H1 (cell line): ENCODE measurements at regions not wholly inside any gene's neighbourhood (a gene's known extent, or its start where the extent isn't known, plus 50 kb on each side); places are given as distances from the start of the nearest gene placed in this dataset.
A peak's percentile ranks its signal among the peaks of the same experiment; 100 is the strongest.

Experiments
- CTCF ChIA-PET: fragments of 300-600 bp; sonication (Branson Sonifier 250); formaldehyde crosslinking; loops from one replicate; lab custom pipeline; 2021; ENCODE audit not compliant: partially characterized antibody; lab: Charles Lee
- POLR2A ChIA-PET: fragments of 300-600 bp; sonication (Branson Sonifier 250); formaldehyde crosslinking; loops from one replicate; lab custom pipeline; 2021; ENCODE audit warnings: inconsistent platforms; ENCODE audit not compliant: partially characterized antibody; lab: Charles Lee
- DNase-seq, 2 experiments: peaks; one replicate each; pipeline versions ENCODE4 v3.0.0 to v3.0.0-alpha.2; 2010 to 2022; ENCODE audit warnings: low spot score in 2 of 2, low read depth in 1 of 2, mixed read lengths in 1 of 2
- FAIRE-seq: peaks from 2 replicates; lab custom pipeline; 2011; peaks lifted over from hg19 to GRCh38; lab: Jason Lieb, UNC
- H2AFZ ChIP-seq: 2 replicates; pipeline ENCODE4 v1.8.1; 2012; ENCODE audit warnings: low read length, inconsistent platforms
- H2AK5ac ChIP-seq: 2 replicates; pipeline ENCODE4 v1.6.1; 2013; ENCODE audit warnings: low read depth, low read length
- H2BK120ac ChIP-seq: replicated peaks from 2 replicates; pipeline ENCODE3; 2013; ENCODE audit warnings: low read depth, low read length, inconsistent platforms
- H2BK12ac ChIP-seq: 2 replicates; pipeline ENCODE4 v1.6.1; 2013; ENCODE audit warnings: low read depth, low read length
- H2BK15ac ChIP-seq: 2 replicates; pipeline ENCODE4 v1.6.1; 2013; ENCODE audit warnings: low read length
- H2BK20ac ChIP-seq: 2 replicates; pipeline ENCODE4 v1.6.1; 2013; ENCODE audit warnings: low read length
- H2BK5ac ChIP-seq: 2 replicates; pipeline ENCODE4 v1.6.1; 2013; ENCODE audit warnings: low read depth, low read length
- H3K14ac ChIP-seq: 2 replicates; pipeline ENCODE4 v1.6.1; 2013; ENCODE audit warnings: inconsistent platforms; ENCODE audit not compliant: insufficient read length
- H3K18ac ChIP-seq: 2 replicates; pipeline ENCODE4 v1.6.1; 2013; ENCODE audit warnings: low read length; ENCODE audit errors: extremely low read depth
- H3K23ac ChIP-seq: 2 replicates; pipeline ENCODE4 v1.6.1; 2013; ENCODE audit warnings: inconsistent platforms; ENCODE audit not compliant: insufficient read length
- H3K23me2 ChIP-seq: 2 replicates; pipeline ENCODE4 v1.6.1; 2013; ENCODE audit warnings: low read depth, low read length
- H3K27ac ChIP-seq: 2 replicates; pipeline ENCODE4 v1.6.1; 2011; ENCODE audit warnings: low read depth, low read length, inconsistent platforms
- H3K27me3 ChIP-seq, 4 experiments: replicated peaks in 1 of 4; 1 replicate in 1 of 4; 2 replicates in 3 of 4; pipeline versions ENCODE4 v1.6.1 to v1.8.1; 2011 to 2013; ENCODE audit warnings: low read length in 3 of 4, mild to moderate bottlenecking in 3 of 4, inconsistent platforms in 2 of 4, mixed read lengths in 2 of 4, moderate library complexity in 1 of 4; ENCODE audit not compliant: control insufficient read depth in 3 of 4, insufficient read depth in 3 of 4; ENCODE audit errors: extremely low read depth in 1 of 4
- H3K36me3 ChIP-seq, 4 experiments: 2 replicates each; pipeline versions ENCODE4 v1.6.1 to v1.8.1; 2011 to 2013; ENCODE audit warnings: mild to moderate bottlenecking in 4 of 4, low read length in 3 of 4, moderate library complexity in 2 of 4, control low read depth in 1 of 4, inconsistent platforms in 1 of 4; ENCODE audit not compliant: insufficient read depth in 4 of 4, control insufficient read depth in 2 of 4
- H3K4ac ChIP-seq: replicated peaks from 2 replicates; pipeline ENCODE3; 2013; ENCODE audit warnings: low read length, low read depth, mixed read lengths, inconsistent platforms; ENCODE audit not compliant: insufficient read length
- H3K4me1 ChIP-seq, 4 experiments: replicated peaks in 1 of 4; 1 replicate in 1 of 4; 2 replicates in 3 of 4; pipeline versions ENCODE4 v1.6.1 to v1.8.1; 2011 to 2013; ENCODE audit warnings: low read length in 3 of 4, inconsistent platforms in 2 of 4, mixed read lengths in 1 of 4; ENCODE audit not compliant: insufficient read depth in 4 of 4, control insufficient read depth in 3 of 4
- H3K4me2 ChIP-seq, 2 experiments: 2 replicates each; pipeline versions ENCODE4 v1.6.1 to v1.8.1; 2011 to 2013; ENCODE audit warnings: low read depth in 2 of 2, low read length in 2 of 2, control low read depth in 1 of 2, inconsistent platforms in 1 of 2, mild to moderate bottlenecking in 1 of 2; ENCODE audit not compliant: insufficient read depth in 1 of 2
- H3K4me3 ChIP-seq, 4 experiments: fragments of 200-600, 300-600 bp in 1 of 4; sonication (generic), shearing (Covaris generic), sonication (Bioruptor Twin) in 1 of 4; 2 replicates each; pipeline versions ENCODE4 v1.5.1 to v1.8.1; 2011 to 2016; ENCODE audit warnings: low read length in 4 of 4, low read depth in 3 of 4, control low read depth in 2 of 4, inconsistent platforms in 2 of 4, mild to moderate bottlenecking in 2 of 4, mixed read lengths in 1 of 4, moderate library complexity in 1 of 4; ENCODE audit not compliant: insufficient read depth in 2 of 4; ENCODE audit errors: extremely low read depth in 1 of 4
- H3K56ac ChIP-seq: replicated peaks from 2 replicates; pipeline ENCODE3; 2013; ENCODE audit warnings: low read depth, mild to moderate bottlenecking, mixed read lengths, low read length, inconsistent platforms; ENCODE audit not compliant: insufficient read length
- H3K79me1 ChIP-seq: 2 replicates; pipeline ENCODE4 v1.6.1; 2013; ENCODE audit warnings: low read depth, low read length, control low read depth
- H3K79me2 ChIP-seq, 2 experiments: 2 replicates each; pipeline versions ENCODE4 v1.6.1 to v1.8.1; 2012 to 2013; ENCODE audit warnings: low read length in 2 of 2, mild to moderate bottlenecking in 2 of 2, inconsistent platforms in 1 of 2; ENCODE audit not compliant: insufficient read depth in 2 of 2, control insufficient read depth in 1 of 2
- H3K9ac ChIP-seq, 4 experiments: replicated peaks in 1 of 4; 1 replicate in 1 of 4; 2 replicates in 3 of 4; pipeline versions ENCODE4 v1.6.1 to v1.8.1; 2011 to 2013; ENCODE audit warnings: low read depth in 3 of 4, low read length in 3 of 4, control low read depth in 2 of 4, mild to moderate bottlenecking in 2 of 4, moderate library complexity in 2 of 4, inconsistent platforms in 1 of 4; ENCODE audit errors: extremely low read depth in 1 of 4
- H3K9me3 ChIP-seq, 2 experiments: 2 replicates each; pipeline versions ENCODE4 v1.6.1 to v1.8.1; 2012 to 2013; ENCODE audit warnings: mild to moderate bottlenecking in 2 of 2, moderate library complexity in 2 of 2, control low read depth in 1 of 2, inconsistent platforms in 1 of 2, low read depth in 1 of 2, low read length in 1 of 2, mixed read lengths in 1 of 2; ENCODE audit not compliant: insufficient read depth in 2 of 2
- H4K20me1 ChIP-seq, 2 experiments: replicated peaks in 1 of 2; 2 replicates each; pipeline versions ENCODE3 to v1.8.1; 2011 to 2013; ENCODE audit warnings: inconsistent platforms in 2 of 2, low read length in 2 of 2, mild to moderate bottlenecking in 1 of 2; ENCODE audit not compliant: insufficient read depth in 2 of 2, control insufficient read depth in 1 of 2
- H4K5ac ChIP-seq: 2 replicates; pipeline ENCODE4 v1.6.1; 2013; ENCODE audit warnings: low read length, low read depth, mixed read lengths, inconsistent platforms; ENCODE audit not compliant: insufficient read length
- H4K8ac ChIP-seq: 2 replicates; pipeline ENCODE4 v1.8.0; 2013; ENCODE audit warnings: mild to moderate bottlenecking, moderate library complexity, low read length, inconsistent platforms; ENCODE audit not compliant: insufficient read depth; ENCODE audit errors: extremely low read depth
- H4K91ac ChIP-seq: replicated peaks from 2 replicates; pipeline ENCODE3; 2013; ENCODE audit warnings: low read length, mixed read lengths, inconsistent platforms; ENCODE audit not compliant: insufficient read length
- MAFK ChIP-seq: IDR thresholded peaks from 2 replicates; pipeline ENCODE4 v1.6.1; 2012; ENCODE audit warnings: low read depth, mild to moderate bottlenecking, improper control_type of control experiment, low read length
- WGBS, 2 experiments: shearing (Covaris generic) in 1 of 2; methylation state at CpG; one replicate each; pipeline versions ENCODE4 v1.1.6 to v1.1.7; 2013 to 2015; ENCODE audit warnings: low lambda C conversion rate in 2 of 2, mixed read lengths in 2 of 2, inconsistent platforms in 1 of 2, low coverage in 1 of 2, missing lambda C conversion rate in 1 of 2; ENCODE audit not compliant: insufficient replicate concordance in 2 of 2, insufficient coverage in 1 of 2, insufficient read length in 1 of 2; ENCODE audit errors: extremely low coverage in 1 of 2, missing lambda C conversion rate in 1 of 2; 5-methylcytosine and 5-hydroxymethylcytosine counted together

GRCh38 chr11:70888061-70888460 lies 364.3 kb downstream of the SHANK2 start:
- Histone ChIP-seq H3K56ac (no peak overlapping the region), H3K4me3 (no peak overlapping the region), H3K23ac (no peak overlapping the region), H3K23me2 (no peaks in the 10 kb centered on the region), H4K91ac (no peak overlapping the region), H2AFZ (no peak overlapping the region), H3K27ac (no peak overlapping the region), H4K8ac (peak overlapping the region; percentile 6; the same call in 1 of the 2 replicates), H4K20me1 (peaks cover 3 to 7% of the 10 kb centered on the region in 2 experiments), H3K79me2 (no peaks in the 10 kb centered on the region; a peak in 1 of 4 replicates), H3K9ac (no peak overlapping the region), H3K14ac (no peak overlapping the region), H3K79me1 (no peaks in the 10 kb centered on the region; the same call in 1 of the 2 replicates), H3K27me3 (no peaks in the 10 kb centered on the region), H2BK20ac (0 out of 2 replicates have a peak overlapping the region, but pooled peaks have one; percentile 48), H4K5ac (no peak overlapping the region), H3K36me3 (peaks cover 0 to 3% (median 0%) of the 10 kb centered on the region in 4 experiments; a peak in 2 of 8 replicates), H2BK15ac (no peak overlapping the region), H2AK5ac (peak overlapping the region; percentile 32; the same call in 1 of the 2 replicates), H3K4me2 (no peak overlapping the region), H3K9me3 (no peaks in the 10 kb centered on the region; a peak in 1 of 4 replicates), H2BK12ac (0 out of 2 replicates have a peak overlapping the region, but pooled peaks have one; percentile 61), H2BK120ac (no peak overlapping the region), H3K4ac (no peak overlapping the region), H3K18ac (no peak overlapping the region), H2BK5ac (0 out of 2 replicates have a peak overlapping the region, but pooled peaks have one; percentile 30), H3K4me1 (peaks cover 0 to 6% (median 3%) of the 10 kb centered on the region in 4 experiments; a peak in 3 of 7 replicates)
- DNase-seq (no peak), FAIRE-seq (no peak)
- WGBS, 2 experiments: 92% methylated on average over 6 of the region's 6 CpGs; no CpG with 5 or more reads in 1 of the 2 experiments
- POLR2A ChIA-PET: no interaction called here
- CTCF ChIA-PET: interaction anchor here (0.7 to 1.2 kb wide), 3 partner anchors 13 to 57 kb away, joined by 3 to 4 read pairs (median 3); no protein-coding TSS in a partner anchor
- TF ChIP-seq MAFK: no peak
